ENCODE measurements at regions not wholly inside any gene's neighbourhood (a gene's known extent, or its start where the extent isn't known, plus 50 kb on each side); places are given as distances from the start of the nearest gene placed in this dataset.

- DNase-seq, result no peak
- Histone ChIP-seq H3K36me3 (no peaks in the 10 kb centered on the region), H3K9me3 (no peaks in the 10 kb centered on the region), H3K4me1 (no peaks in the 10 kb centered on the region), H3K27me3 (no peaks in the 10 kb centered on the region), H3K4me3 (no peak overlapping the region), H3K27ac (no peak overlapping the region)
- intact Hi-C loops (cut with DNase I; ENCODE audit: low total_unique reads), result no loop called here
- no peak for ATAC-seq
- in situ Hi-C loops (cut with MboI; ENCODE audit: low sequenced_read_pairs in 4 of 4), result no loop called here
- TF ChIP-seq POLR2A (IDR thresholded peaks at IDR 0.05), result no peak
- TF ChIP-seq CTCF (IDR thresholded peaks at IDR 0.05 in 4 of 5, conservative IDR thresholded peaks at IDR 0.05 in 1 of 5), result no peak
Observed at GRCh38 chr18:57249883-57250282, 102.5 kb upstream of the ST8SIA3 start.

- ATAC-seq, result no peak
Observed at GRCh38 chr18:57251747-57252146, 100.6 kb upstream of the ST8SIA3 start.

GRCh38 chr18:57253903-57254302 is 98.5 kb upstream of the ST8SIA3 start:
- no peak for DNase-seq
- Histone ChIP-seq H3K4me1 (no peaks in the 10 kb centered on the region), H3K4me3 (no peak overlapping the region), H3K27ac (no peak overlapping the region), H3K27me3 (no peaks in the 10 kb centered on the region), H3K36me3 (no peaks in the 10 kb centered on the region), H3K9me3 (no peaks in the 10 kb centered on the region)
- no peak for ATAC-seq
- TF ChIP-seq CTCF (IDR thresholded peaks at IDR 0.05 in 4 of 5, conservative IDR thresholded peaks at IDR 0.05 in 1 of 5) (no peak), POLR2A (IDR thresholded peaks at IDR 0.05) (no peak)
- intact Hi-C loops (cut with DNase I; ENCODE audit: low total_unique reads) (no loop called here), in situ Hi-C loops (cut with MboI; ENCODE audit: low sequenced_read_pairs in 4 of 4) (no loop called here)

More at GRCh38 chr18:57251747-57252146, 100.6 kb upstream of the ST8SIA3 start:
- Histone ChIP-seq H3K9me3 (no peaks in the 10 kb centered on the region), H3K4me1 (no peaks in the 10 kb centered on the region), H3K4me3 (no peak overlapping the region), H3K27me3 (no peaks in the 10 kb centered on the region), H3K36me3 (no peaks in the 10 kb centered on the region), H3K27ac (no peak overlapping the region)
- DNase-seq, result no peak
- TF ChIP-seq CTCF (IDR thresholded peaks at IDR 0.05 in 4 of 5, conservative IDR thresholded peaks at IDR 0.05 in 1 of 5) (no peak), POLR2A (IDR thresholded peaks at IDR 0.05) (no peak)
- in situ Hi-C loops (cut with MboI; ENCODE audit: low sequenced_read_pairs in 4 of 4) (no loop called here), intact Hi-C loops (cut with DNase I; ENCODE audit: low total_unique reads) (no loop called here)

GRCh38 chr18:57258131-57258777 is 94.1 kb upstream of the ST8SIA3 start:
- no peak for DNase-seq
- no peak overlapping the region for H3K4me3 ChIP-seq
- H3K27me3 ChIP-seq, result no peaks in the 10 kb centered on the region
- TF ChIP-seq POLR2A (IDR thresholded peaks at IDR 0.05) (no peak), CTCF (IDR thresholded peaks at IDR 0.05 in 4 of 5, conservative IDR thresholded peaks at IDR 0.05 in 1 of 5) (no peak)
- in situ Hi-C loops (cut with MboI; ENCODE audit: low sequenced_read_pairs in 4 of 4) (no loop called here), intact Hi-C loops (cut with DNase I; ENCODE audit: low total_unique reads) (no loop called here)
- H3K9me3 ChIP-seq, result no peaks in the 10 kb centered on the region
- H3K27ac ChIP-seq, result no peak overlapping the region
- no peaks in the 10 kb centered on the region for H3K36me3 ChIP-seq
- no peak for ATAC-seq
- no peaks in the 10 kb centered on the region for H3K4me1 ChIP-seq

All from gastrocnemius medialis (tissue), 4 donors.